UCSD-AML1 (cell line): ENCODE measurements at regions not wholly inside any gene's neighbourhood (a gene's known extent, or its start where the extent isn't known, plus 50 kb on each side); places are given as distances from the start of the nearest gene placed in this dataset.
"Not testable (repeated sequence)": the region's sequence is repeated elsewhere in the genome, so short reads cannot be mapped to it uniquely, and the experiment has no call there.

Source experiments
- DNase-seq: peaks from one replicate; lab custom pipeline; 2025; ENCODE audit not compliant: unreplicated experiment; lab: John Stamatoyannopoulos, UW

DNA sequence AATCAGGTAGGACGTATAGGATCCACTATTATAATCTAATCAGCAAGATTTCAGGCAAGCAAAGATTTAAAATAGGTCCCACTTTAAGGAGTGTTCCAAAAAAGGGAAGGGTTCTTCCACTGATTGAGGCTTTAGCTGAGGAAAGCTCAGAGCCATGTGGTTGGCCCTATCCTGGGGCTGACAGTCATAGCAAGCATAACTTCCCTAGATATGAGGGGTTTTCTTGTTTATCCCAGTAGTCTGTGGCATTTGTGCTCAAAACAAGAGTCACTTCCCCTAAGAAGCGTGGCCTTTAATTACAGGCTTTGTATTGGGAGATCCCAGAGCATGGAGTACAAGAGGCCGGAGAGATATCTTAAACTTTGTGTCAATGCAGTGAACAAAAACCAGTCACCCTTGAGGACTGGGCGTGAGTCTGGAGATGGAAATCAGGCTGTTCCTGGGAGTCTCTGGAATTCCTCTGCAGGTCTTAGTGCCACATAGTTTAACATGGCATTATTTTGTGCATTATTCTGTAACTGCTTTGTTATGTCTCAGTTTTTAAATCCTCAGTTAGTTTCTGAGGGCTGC lies 136.9 kb upstream of the FBXO11 start:
- no peak for DNase-seq

DNA sequence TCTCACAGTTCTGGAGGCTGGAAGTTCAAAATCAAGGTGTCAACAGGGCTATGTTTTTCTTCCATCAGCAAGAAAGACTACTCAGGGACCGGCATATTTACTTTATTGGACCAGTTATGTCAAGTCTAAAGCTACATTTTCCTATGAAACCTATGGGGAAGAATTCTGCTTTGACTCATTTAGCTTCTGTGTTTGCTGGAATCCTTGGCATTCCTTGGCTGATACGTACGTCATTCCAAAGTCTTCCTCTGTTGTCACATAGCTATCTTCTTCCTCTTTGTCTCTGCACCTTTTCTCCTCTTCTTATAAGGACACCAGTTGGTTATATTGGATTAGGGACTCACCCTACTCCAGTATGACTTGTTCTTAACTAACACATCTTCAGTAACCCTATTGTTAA lies 137.4 kb upstream of the FBXO11 start:
- DNase-seq, result no peak

DNA sequence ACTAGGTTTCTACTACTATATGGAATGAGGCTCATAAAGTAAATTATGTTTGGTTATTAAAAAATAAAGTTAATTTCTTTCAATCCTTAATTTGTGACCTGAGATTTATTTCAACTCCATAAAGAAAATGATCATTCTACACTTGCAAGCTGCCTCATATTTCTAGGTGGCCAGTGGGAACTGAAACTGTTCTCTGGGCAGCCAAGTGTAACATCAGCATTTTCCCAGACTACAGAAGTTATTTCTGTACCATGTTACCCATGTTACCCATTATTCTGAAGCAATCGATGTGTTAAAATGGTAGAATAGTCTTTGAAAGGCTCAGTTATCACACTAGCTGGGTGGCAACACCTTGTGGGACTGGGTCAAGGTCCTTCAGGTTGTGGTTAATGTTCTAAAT lies 139.3 kb upstream of the FBXO11 start:
- DNase-seq, result no peak

DNA sequence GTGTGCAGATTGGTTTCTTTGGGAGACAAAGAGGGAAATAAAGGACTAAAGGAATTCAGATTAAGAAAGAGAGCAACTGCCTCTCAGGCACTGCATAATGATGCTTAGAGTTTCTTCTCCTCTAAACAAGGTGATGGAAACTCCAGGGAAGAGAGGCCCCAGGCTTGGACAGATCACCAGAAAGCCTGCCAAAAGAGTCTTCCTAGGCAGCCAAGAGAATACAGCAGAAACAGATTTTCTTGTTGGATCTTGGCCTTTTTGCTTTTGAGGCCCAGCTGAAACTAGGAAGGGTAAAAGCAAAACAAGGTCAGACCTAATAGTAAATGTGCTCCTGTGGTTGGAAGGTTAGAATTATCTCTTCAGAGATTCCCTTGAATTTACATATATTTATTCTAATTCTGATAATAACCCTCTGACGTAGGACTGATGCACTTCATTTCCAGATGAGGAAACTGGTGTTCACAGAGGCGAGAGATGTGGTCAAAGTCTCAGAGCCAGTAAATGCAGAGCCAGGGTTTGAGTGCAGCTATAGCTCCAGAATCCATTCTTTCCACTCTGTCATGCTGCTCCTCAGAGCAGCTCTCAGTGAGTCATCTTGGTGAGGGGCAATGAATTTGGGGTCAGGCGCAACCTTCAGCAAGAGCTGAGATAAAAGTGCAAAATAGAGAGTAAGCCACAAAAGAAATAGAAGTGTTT lies 142.3 kb upstream of the FBXO11 start:
- DNase-seq, result no peak

DNA sequence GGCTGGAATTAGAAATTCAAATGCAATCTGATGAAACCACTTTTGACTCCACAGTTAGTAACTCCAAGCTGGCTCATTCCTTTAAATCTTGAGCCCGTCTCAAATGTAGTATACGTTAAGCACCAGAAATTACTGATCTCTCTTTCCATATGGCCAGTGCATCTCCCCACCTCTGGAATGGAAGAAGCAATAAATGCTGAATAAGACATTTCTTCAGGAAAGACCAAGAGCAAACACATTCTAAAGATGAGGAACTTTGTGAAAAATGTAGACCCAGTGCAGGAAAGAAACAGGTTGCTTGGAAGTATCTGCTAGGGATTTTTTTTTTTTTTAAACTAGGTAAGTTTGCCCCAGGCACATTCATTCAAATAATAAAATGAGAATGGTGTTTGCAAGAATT lies 143.1 kb upstream of the FBXO11 start:
- DNase-seq, result no peak

DNA sequence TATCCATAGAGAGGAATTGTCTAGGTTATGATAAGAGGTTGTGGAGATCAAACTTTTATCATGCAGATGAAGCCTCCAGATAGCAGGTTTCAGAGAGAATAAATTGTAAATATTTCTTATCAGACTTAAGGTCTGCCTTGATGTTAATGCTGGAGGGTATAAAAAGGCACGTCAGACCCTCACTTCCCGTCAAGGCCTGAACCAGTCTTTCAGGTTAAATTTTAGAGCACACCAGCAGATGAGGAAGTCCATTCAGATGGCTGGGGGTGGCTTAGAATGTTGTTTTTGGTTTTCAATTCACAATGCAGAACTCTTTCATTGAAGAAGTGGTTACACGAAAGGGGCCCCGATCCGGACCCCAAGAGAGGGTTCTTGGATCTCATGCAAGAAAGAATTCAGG lies 144.4 kb upstream of the FBXO11 start:
- no peak for DNase-seq

DNA sequence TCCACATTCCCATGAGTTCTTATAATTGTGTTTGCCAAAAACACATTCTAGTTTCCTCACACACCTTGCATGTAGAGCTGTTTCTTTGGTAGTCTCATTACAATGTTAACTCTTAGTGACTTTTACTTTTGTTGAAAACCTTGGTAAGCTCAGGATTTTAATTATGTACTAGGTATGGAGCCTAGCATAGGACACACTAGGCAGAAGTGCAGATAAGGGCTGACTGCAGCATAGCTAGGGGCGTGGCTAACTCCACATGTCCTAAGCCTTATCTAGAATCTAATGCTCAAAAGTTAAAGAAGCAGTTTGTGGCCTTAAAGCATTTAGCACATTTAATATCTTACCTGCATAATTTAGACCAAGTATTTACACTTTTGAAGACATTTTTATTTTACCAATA lies 153.7 kb upstream of the FBXO11 start:
- DNase-seq, result no peak

DNA sequence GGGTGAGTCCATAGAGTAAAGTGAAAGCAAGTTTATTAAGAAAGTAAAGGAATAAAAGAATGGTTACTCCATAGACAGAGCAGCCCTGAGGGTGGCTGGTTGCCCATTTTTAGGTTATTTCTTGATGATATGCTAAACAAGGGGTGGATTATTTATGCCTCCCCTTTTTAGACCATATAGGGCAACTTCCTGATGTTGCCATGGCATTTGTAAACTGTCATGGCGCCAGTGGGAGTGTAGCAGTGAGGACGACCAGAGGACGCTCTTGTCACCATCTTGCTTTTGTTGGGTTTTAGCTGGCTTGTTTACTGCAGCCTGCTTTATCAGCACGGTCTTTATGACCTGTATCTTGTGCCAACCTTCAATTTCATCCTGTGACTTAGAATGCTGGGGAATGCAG lies 155.4 kb upstream of the FBXO11 start:
- not testable (repeated sequence) for DNase-seq

DNA sequence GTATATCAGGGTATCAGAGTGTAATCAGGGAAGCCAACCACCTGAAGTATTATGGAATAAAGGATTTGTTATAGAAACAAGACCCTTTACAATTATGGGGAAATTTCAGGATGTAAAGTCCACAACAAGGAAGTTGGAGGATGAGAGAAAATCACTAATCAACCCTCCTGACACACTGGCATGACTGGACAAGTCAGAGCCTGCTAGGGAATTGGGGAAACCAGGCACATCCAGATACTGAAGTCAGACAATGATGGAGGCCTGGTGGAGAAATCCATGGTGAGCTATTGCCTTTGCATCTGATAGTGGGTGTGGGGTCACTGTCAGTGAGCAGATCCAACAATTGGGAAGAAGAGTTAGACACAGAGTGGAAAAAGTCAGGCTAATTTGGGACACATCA lies 158.8 kb upstream of the FBXO11 start:
- no peak for DNase-seq

DNA sequence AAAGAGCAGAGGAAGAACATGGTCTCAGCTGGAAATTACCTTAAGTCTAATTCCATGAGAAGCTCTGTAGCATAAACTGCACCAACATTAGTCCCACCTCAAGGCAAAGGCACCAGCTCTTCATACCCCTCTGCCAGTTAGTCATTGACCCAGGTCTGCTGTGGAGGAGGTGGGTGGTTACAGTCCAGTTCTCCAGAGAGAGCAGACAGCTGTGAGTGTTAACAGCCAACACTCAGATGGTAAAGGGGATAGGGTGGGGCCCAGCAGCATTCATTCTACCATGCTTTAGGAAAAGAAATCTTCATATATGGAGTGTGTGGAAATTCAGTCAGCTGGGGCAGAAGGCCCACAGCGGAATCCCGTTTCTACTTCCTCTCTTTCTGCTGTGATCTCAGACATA lies 159.7 kb upstream of the FBXO11 start:
- no peak for DNase-seq

DNA sequence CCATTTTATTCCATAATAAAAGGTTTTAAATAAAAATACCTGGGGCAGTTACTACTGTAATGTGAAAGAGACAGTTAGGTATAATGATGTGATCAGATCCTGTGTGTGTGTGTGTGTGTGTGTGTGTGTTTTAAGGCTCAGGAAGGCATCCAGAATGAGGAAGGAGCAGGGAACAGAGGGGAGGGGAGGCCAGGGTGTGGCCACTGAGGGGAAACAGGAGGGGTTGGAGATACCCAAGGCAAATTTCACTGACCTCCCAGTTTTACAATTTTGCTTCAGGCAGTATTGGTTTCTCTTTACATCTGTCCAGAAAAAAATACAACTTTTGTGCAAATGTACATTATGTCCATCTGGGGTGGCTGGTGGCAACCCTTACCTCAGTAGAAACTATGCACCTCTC lies 163.5 kb upstream of the FBXO11 start:
- DNase-seq, result no peak

DNA sequence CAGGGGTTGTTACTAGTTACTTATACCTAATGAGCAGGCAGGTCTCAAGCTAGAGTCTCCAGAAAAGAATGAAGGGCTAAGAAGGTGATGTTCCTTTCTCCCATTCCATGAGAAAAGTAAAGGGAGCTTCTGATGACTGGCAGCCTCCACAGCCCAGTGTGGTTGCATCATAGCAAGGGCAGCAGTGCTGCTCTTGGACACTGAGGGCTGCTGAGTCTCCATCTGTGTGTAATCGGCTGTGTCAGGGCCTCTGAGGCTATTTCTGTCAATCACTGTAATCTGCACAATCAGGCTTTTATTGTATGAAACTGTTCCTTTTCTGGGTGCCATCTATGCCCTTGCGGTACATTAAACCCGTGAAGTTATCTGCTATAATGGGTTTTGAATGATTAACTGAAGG lies 164.1 kb upstream of the FBXO11 start:
- DNase-seq, result no peak

DNA sequence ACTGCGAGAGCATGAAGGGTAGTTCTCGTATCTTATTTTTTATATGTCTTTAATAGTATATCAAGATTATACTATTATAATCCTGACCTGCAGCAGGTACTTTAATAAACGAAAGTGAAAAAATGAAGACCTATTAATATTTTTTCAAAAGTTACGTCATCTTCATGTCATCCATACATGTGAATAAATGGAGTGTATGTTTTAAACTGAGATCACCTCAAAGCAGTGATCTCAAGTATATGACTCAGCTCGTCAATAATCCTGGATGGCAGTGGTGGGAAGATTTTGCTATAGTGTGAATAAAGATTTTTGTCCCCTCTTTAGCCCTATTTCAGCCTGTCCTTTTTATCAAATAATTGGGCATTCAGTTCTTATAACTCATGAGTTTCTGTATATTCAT lies 166.3 kb upstream of the FBXO11 start:
- DNase-seq, result no peak

DNA sequence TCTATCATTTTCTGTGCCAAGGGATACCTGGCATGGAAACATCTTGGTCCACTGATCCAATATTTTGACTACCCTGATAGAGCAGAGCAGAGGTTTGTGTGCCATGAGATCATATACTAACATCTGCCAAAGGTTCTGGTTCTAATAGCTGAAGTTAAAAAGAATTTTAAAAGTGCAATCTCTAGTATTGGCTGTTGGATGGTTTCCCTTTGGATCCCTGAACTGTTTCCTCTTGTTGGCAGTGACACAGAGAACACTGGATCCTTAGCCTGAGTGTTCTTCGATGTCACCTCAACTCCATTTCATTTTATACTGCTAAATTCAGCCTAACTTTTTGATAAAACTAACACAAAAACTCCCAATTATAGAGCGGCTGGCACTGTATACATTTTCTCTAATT lies 169.3 kb upstream of the FBXO11 start:
- no peak for DNase-seq

DNA sequence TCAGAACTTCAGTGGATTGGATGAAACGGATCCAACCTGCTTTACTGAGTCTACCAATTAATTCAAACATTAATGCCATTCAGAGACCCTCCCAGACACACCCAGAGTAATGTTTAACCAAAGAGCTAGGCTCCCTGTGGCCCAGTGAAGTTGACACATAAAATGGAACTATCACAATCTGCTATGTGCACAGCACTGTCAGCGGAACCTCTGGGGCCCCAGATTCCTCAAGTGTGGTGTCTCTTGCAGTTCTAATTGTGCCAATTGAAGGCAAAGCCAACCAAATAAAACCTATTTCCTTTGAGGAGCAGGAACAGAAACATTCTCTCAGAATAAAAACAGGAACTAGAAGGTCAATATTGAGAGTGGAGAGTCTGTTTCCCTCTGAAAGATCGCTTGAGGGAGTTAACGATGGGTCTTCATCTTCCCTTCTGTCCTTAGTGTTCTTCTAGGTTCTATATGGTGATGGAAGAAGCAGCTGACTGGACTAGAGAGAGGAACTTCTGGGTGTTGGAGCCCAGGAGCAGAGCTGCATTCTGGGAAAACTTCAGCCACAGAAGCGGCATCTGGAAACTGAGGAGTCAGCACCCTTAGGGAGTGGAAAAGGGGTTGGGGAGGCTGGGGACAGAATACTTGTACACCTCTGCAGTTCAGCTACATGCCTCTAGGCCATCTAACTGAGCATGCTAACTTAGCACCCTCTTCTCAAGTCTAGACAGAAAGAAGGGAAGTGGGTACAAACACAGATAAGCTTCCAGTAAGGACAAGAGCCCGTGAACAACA lies 174.4 kb upstream of the FBXO11 start:
- no peak for DNase-seq

DNA sequence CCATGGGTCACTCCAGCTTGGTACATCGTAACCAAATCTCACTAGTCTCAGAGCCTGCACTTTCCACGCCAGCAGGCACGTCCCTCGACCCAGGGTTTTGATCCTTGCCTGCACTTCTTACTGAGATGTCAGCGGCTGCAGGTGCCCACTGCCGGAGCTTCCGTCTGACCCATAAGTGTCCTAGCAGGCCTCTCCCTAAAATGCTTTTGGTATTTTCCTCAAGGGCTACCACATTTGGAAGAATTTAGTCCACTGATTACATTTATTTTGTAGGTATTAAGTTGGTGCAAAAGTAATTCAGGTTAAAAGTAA lies 175.0 kb upstream of the FBXO11 start:
- DNase-seq, result no peak

DNA sequence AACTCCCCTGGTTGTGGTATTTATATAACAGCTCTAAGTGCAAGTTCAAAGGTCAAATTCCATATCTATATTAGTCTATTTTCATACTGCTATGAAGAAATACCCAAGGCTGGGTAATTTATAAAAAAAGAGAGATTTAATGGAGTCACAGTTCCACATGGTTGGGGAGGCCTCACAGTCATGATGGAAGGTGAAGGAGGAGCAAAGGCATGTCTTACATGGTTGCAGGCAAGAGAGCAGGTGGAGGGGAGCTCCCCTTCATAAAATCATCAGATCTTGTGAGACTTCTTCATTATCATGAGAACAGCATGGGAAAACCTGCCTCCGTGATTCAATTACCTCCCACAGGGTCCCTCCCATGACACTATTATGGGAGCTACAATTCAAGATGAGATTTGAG lies 179.6 kb upstream of the FBXO11 start:
- no peak for DNase-seq

DNA sequence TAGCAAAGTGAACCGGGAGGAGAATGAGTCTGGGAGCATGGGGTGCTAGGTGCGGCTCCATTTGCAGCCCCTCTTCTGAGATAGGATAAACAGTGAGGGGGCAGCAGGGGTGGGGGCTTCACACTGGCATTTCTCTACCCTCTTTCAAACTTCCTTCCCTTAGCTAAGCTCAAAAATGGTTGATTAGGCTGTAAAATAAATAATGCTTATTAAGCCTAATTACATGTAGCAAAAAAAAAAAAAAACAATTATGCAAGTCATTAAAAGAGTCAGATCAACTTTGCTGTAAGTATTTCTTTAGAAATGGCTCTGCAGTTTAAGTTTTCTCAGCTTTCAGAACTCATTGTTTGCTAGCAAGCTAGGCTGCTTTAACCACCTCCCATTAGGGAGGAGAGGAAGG lies 182.7 kb upstream of the FBXO11 start:
- no peak for DNase-seq

DNA sequence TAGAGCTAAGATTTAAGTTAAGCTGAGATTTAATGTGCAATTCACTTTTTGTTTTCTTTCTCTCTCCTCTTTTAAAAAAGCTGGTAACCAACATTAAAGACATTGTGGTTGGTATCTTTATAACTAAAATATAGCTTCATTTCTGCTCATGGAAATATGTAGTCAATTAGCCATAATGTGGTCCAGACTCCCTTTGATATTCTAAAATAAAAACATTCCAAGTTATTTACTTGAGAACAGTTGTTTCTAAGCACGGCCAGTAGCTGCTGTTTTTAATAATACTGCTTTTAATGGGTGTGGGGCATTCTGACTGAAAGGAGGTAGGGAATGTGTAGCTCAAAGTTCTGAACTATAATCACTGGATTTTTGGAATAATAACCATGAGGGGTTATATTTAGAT lies 183.3 kb upstream of the FBXO11 start:
- no peak for DNase-seq

DNA sequence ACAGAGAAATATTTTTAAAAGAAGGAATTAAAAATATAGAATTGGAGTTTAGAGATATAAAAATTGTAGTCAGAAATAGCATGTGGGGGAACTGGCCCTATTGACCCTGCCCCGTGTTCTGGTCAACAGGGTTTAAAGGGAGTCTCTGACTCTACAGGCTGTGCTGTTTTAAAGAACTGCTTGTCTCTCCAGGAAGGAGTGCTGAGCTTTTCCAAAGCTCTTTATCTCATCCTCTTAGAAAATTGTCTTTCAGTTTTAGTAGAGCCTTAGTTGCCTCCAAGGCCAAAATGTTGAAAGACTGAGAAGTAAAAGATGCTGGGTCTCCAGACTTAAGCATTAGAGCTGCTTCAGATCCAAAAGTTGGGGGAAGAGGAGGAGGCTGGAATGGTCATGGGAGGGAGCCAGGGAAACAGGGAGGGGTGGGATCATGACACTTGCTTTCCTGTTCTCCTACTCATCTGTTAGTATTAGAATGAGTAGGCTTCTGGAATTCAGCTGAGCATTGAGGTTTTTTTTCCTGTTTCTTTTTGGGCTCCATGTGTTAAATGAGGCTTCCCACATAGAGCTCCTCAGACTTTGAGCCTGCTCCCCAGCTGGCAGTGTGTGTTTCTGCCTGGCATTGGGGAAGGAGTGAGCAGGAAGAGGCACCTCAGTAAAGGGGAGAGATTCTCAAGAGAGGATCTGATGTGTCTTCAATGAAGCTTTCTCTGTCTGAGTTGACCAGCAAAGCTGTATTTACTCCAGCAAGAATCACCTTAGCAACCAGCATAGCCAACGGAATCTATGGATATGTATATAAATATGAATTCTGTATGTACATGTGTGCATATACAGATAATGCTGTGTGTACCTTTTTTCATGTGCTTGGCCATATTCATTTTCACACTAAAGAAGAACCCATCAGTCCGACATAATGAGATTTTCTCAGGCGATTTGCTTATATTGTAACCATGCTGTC lies 186.8 kb upstream of the FBXO11 start:
- DNase-seq, result no peak

DNA sequence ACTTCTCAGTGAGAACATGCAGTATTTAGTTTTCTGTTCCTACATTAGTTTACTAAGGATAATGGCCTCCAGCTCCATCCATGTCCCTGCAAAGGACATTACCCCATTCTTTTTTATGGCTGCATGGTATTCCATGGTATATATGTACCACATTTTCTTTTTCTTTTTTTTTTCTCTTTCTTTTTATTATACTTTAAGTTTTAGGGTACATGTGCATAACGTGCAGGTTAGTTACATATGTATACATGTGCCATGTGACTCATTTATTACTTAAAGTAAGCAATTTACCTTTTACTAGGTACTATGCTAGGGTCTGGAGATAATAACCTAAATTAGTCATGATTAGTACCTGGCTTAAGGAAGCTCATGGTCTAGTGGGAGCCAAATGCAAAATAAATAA lies 190.5 kb upstream of the FBXO11 start:
- not testable (repeated sequence) for DNase-seq

DNA sequence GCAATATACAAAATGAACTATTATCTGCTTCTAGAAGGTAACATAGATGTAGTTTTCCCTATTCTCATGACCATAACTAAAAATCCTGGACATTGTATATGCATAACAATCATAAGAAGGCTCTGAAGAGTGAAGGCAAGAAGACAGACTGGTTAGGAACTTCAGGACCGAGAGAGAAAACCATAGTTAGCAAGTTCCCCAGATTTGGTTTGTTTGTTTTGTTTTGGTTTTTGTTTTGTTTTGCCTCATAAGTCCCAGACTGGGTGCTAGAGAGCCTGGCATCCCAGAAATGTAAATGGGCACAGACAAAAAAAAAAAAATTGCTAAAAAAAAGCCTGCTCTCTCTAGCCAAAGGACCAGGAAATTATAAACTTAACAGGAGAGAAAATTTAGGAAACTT lies 192.2 kb upstream of the FBXO11 start:
- DNase-seq, result no peak
